ENCODE measurements at regions not wholly inside any gene's neighbourhood (a gene's known extent, or its start where the extent isn't known, plus 50 kb on each side); places are given as distances from the start of the nearest gene placed in this dataset.
A peak's percentile ranks its signal among the peaks of the same experiment; 100 is the strongest.
"Not testable (repeated sequence)": the region's sequence is repeated elsewhere in the genome, so short reads cannot be mapped to it uniquely, and the experiment has no call there.

DNA sequence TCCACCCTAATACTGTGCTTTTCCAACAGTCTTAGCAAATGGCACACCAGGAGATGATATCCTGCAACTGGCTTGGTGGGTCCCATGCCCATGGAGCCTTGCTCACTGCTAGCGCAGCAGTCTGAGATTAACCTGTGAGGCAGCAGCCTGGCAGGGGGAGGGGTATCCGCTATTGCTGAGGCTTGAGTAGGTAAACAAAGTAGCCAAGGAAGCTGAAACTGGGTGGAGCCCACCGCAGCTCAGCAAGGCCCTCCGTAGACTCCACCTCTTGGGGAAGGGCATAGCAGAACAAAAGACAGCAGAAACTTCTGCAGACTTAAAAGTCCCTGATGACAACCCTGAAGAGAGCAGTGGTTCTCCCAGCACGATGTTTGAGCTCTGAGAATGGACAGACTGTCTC, 399.0 kb downstream of the CCSER2 start:
- no peak overlapping the region for H3K4me3 Mint-ChIP-seq
- H3K14ac ChIP-seq (ENCODE audit: insufficient read depth, low read length): no peak overlapping the region

DNA sequence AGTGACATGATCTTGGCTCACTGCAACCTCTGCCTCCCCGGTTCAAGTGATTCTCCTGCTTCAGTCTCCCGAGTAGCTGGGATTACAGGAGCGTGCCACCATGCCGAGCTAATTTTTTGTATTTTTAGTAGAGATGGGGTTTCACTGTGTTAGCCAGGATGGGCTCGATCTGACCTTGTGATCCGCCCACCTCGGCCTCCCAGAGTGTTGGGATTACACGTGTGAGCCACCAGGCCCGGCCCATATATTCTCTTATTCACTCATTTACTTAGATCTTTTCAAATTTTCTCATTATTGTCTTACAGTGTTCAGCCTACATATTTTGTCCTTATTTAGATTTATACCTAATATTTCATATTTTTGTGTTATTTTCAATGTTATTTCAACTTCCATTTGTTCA, 410.7 kb downstream of the CCSER2 start:
- not testable (repeated sequence) for H3K14ac ChIP-seq (ENCODE audit: insufficient read depth, low read length); H2BK120ac ChIP-seq (ENCODE audit: low read depth, low read length, poor library complexity, severe bottlenecking); H3K4me1 ChIP-seq (ENCODE audit: insufficient read depth, low read length); H3K27ac Mint-ChIP-seq; H3K79me2 ChIP-seq (ENCODE audit: insufficient read depth, low read length); H3K27me3 ChIP-seq (ENCODE audit: insufficient read depth, low read length); H2BK12ac ChIP-seq (ENCODE audit: insufficient read length, low read depth, low read length); H3T11ph ChIP-seq (ENCODE audit: low read length); H3K4me3 Mint-ChIP-seq; H3K36me3 Mint-ChIP-seq (ENCODE audit: insufficient read depth in 1 of 3, low read depth in 3 of 3); H3K18ac ChIP-seq (ENCODE audit: insufficient read length, low read depth, low read length); H3K9ac ChIP-seq (ENCODE audit: extremely low read depth, insufficient read length, low read length); H3K27me3 Mint-ChIP-seq (ENCODE audit: low read depth); H3K79me1 ChIP-seq (ENCODE audit: insufficient read depth, low read depth, low read length, poor library complexity, severe bottlenecking); H4K5ac ChIP-seq (ENCODE audit: insufficient read length, low read depth, low read length); H2BK15ac ChIP-seq (ENCODE audit: low read depth, low read length); DNase-seq; H4K8ac ChIP-seq (replicated peaks; ENCODE audit: insufficient read length, low read depth, low read length); H3K56ac ChIP-seq (ENCODE audit: insufficient read length, low read depth, low read length); H3K4me2 ChIP-seq (ENCODE audit: insufficient read depth, insufficient read length, low read length); H3K9me3 ChIP-seq (ENCODE audit: control insufficient read depth, low read depth, low read length); H2BK5ac ChIP-seq (ENCODE audit: insufficient read length, low read length); H2AFZ ChIP-seq (ENCODE audit: low read length); H3K27ac ChIP-seq (ENCODE audit: insufficient read length, low read depth, low read length); H3K23me2 ChIP-seq (ENCODE audit: insufficient read length, low read depth, low read length, poor library complexity, severe bottlenecking); H3K4me1 Mint-ChIP-seq; H2BK20ac ChIP-seq (ENCODE audit: low read depth, low read length, poor library complexity, severe bottlenecking); H3K4ac ChIP-seq (ENCODE audit: low read depth, low read length); H3K23ac ChIP-seq (ENCODE audit: insufficient read length, low read depth, low read length); H2AK5ac ChIP-seq (ENCODE audit: insufficient read length, low read length); H4K20me1 ChIP-seq (ENCODE audit: control insufficient read depth, insufficient read depth, insufficient read length); H3K9me3 Mint-ChIP-seq; H4K91ac ChIP-seq (ENCODE audit: insufficient read length, low read depth, low read length)
- WGBS (ENCODE audit: extremely low coverage, insufficient read length, low lambda C conversion rate): no CpG with 5 or more reads among the region's 9 CpGs

More for the DNA sequence above, 399.0 kb downstream of the CCSER2 start:
- Histone ChIP-seq H4K91ac (ENCODE audit: insufficient read length, low read depth, low read length) (no peak overlapping the region), H3K9ac (ENCODE audit: extremely low read depth, insufficient read length, low read length) (no peak overlapping the region), H2BK120ac (ENCODE audit: low read depth, low read length, poor library complexity, severe bottlenecking) (no peak overlapping the region), H2AK5ac (ENCODE audit: insufficient read length, low read length) (no peak overlapping the region), H2BK5ac (ENCODE audit: insufficient read length, low read length) (no peak overlapping the region), H3K79me1 (ENCODE audit: insufficient read depth, low read depth, low read length, poor library complexity, severe bottlenecking) (no peaks in the 10 kb centered on the region), H2AFZ (ENCODE audit: low read length) (no peak overlapping the region), H3K27me3 (ENCODE audit: insufficient read depth, low read length) (no peaks in the 10 kb centered on the region), H3K4ac (ENCODE audit: low read depth, low read length) (no peak overlapping the region), H3K79me2 (ENCODE audit: insufficient read depth, low read length) (no peaks in the 10 kb centered on the region), H3K27ac (ENCODE audit: insufficient read length, low read depth, low read length) (no peak overlapping the region), H3K23ac (ENCODE audit: insufficient read length, low read depth, low read length) (no peak overlapping the region), H3K23me2 (ENCODE audit: insufficient read length, low read depth, low read length, poor library complexity, severe bottlenecking) (no peaks in the 10 kb centered on the region), H4K8ac (replicated peaks; ENCODE audit: insufficient read length, low read depth, low read length) (no peak overlapping the region), H3K4me1 (ENCODE audit: insufficient read depth, low read length) (no peaks in the 10 kb centered on the region), H4K20me1 (ENCODE audit: control insufficient read depth, insufficient read depth, insufficient read length) (no peaks in the 10 kb centered on the region), H3K9me3 (ENCODE audit: control insufficient read depth, low read depth, low read length) (no peaks in the 10 kb centered on the region), H3T11ph (ENCODE audit: low read length) (no peak overlapping the region), H2BK12ac (ENCODE audit: insufficient read length, low read depth, low read length) (no peak overlapping the region), H3K56ac (ENCODE audit: insufficient read length, low read depth, low read length) (no peak overlapping the region), H2BK15ac (ENCODE audit: low read depth, low read length) (no peak overlapping the region), H3K4me2 (ENCODE audit: insufficient read depth, insufficient read length, low read length) (no peak overlapping the region), H4K5ac (ENCODE audit: insufficient read length, low read depth, low read length) (no peak overlapping the region), H3K18ac (ENCODE audit: insufficient read length, low read depth, low read length) (no peak overlapping the region), H2BK20ac (ENCODE audit: low read depth, low read length, poor library complexity, severe bottlenecking) (no peak overlapping the region)
- H3K4me1 Mint-ChIP-seq: peaks cover 4 to 6% of the 10 kb centered on the region in 2 experiments; a peak in 3 of 4 replicates
- TF ChIP-seq, protein P1, sequence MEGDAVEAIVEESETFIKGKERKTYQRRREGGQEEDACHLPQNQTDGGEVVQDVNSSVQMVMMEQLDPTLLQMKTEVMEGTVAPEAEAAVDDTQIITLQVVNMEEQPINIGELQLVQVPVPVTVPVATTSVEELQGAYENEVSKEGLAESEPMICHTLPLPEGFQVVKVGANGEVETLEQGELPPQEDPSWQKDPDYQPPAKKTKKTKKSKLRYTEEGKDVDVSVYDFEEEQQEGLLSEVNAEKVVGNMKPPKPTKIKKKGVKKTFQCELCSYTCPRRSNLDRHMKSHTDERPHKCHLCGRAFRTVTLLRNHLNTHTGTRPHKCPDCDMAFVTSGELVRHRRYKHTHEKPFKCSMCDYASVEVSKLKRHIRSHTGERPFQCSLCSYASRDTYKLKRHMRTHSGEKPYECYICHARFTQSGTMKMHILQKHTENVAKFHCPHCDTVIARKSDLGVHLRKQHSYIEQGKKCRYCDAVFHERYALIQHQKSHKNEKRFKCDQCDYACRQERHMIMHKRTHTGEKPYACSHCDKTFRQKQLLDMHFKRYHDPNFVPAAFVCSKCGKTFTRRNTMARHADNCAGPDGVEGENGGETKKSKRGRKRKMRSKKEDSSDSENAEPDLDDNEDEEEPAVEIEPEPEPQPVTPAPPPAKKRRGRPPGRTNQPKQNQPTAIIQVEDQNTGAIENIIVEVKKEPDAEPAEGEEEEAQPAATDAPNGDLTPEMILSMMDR (conservative IDR thresholded peaks at IDR 0.05): no peak
- peak; percentile 75 for DNase-seq
- no CpG with 5 or more reads among the region's 5 CpGs for WGBS (ENCODE audit: extremely low coverage, insufficient read length, low lambda C conversion rate)
- peaks cover 0 to 13% (median 2%) of the 10 kb centered on the region in 3 experiments; a peak in 5 of 7 replicates for H3K36me3 Mint-ChIP-seq (ENCODE audit: insufficient read depth in 1 of 3, low read depth in 3 of 3)
- H3K9me3 Mint-ChIP-seq: peaks cover 20 to 23% of the 10 kb centered on the region in 2 experiments
- 0 out of 2 replicates have a peak, but pooled peaks cover 4% of the 10 kb centered on the region for H3K27me3 Mint-ChIP-seq (ENCODE audit: low read depth)
- H3K27ac Mint-ChIP-seq: no peak overlapping the region; a peak in 1 of 7 replicates

Data from H9 (cell line).